Smooth muscle cell (in vitro differentiated cells): ENCODE measurements at regions not wholly inside any gene's neighbourhood (a gene's known extent, or its start where the extent isn't known, plus 50 kb on each side); places are given as distances from the start of the nearest gene placed in this dataset.

Experiments used
- DNase-seq: peaks from one replicate; lab custom pipeline; 2025; ENCODE audit not compliant: unreplicated experiment; lab: John Stamatoyannopoulos, UW
- H2AFZ ChIP-seq: fragments of 200-600 bp; sonication (generic); 2 replicates; pipeline ENCODE4 v1.6.0; 2016; ENCODE audit warnings: antibody characterized with exemption, low read depth, mild to moderate bottlenecking
- H3F3A ChIP-seq: fragments of 200-600 bp; sonication (generic); 2 replicates; pipeline ENCODE4 v1.6.0; 2017; ENCODE audit warnings: antibody characterized with exemption, low read depth
- H3K27ac ChIP-seq: fragments of 200-600 bp; sonication (generic); 2 replicates; pipeline ENCODE4 v1.5.1; 2016; ENCODE audit warnings: low read depth, mild to moderate bottlenecking
- H3K27me3 ChIP-seq: fragments of 200-600 bp; sonication (generic); 2 replicates; pipeline ENCODE4 v1.6.1; 2016; ENCODE audit warnings: low read depth, mild to moderate bottlenecking
- H3K36me3 ChIP-seq: fragments of 200-600 bp; sonication (generic); 2 replicates; pipeline ENCODE4 v1.5.1; 2016; ENCODE audit warnings: low read depth
- H3K4me1 ChIP-seq: fragments of 200-600 bp; sonication (generic); 2 replicates; pipeline ENCODE4 v1.5.1; 2016; ENCODE audit warnings: low read depth
- H3K4me2 ChIP-seq: fragments of 200-600 bp; sonication (generic); 2 replicates; pipeline ENCODE4 v1.6.0; 2016; ENCODE audit warnings: mild to moderate bottlenecking
- H3K4me3 ChIP-seq: fragments of 200-600 bp; sonication (generic); 2 replicates; pipeline ENCODE4 v1.5.1; 2016; ENCODE audit warnings: mild to moderate bottlenecking
- H3K79me2 ChIP-seq: fragments of 200-600 bp; sonication (generic); 2 replicates; pipeline ENCODE4 v1.6.0; 2016; ENCODE audit warnings: low read depth, mild to moderate bottlenecking
- H3K9ac ChIP-seq: fragments of 200-600 bp; sonication (generic); 2 replicates; pipeline ENCODE4 v1.6.0; 2016; ENCODE audit warnings: low read depth
- H3K9me3 ChIP-seq: fragments of 200-600 bp; sonication (generic); replicated peaks from 2 replicates; pipeline ENCODE4 v1.5.1; 2016; ENCODE audit warnings: low read depth
- H4K20me1 ChIP-seq: fragments of 200-600 bp; sonication (generic); 2 replicates; pipeline ENCODE4 v1.6.0; 2016; ENCODE audit warnings: low read depth
- CTCF ChIP-seq: fragments of 200-600 bp; sonication (generic); IDR thresholded peaks from 2 replicates; pipeline ENCODE4 v1.5.1; 2017; ENCODE audit warnings: borderline replicate concordance, mild to moderate bottlenecking, antibody characterized with exemption; ENCODE audit not compliant: insufficient read depth, poor library complexity, severe bottlenecking
- WGBS: methylation state at CpG from one replicate; pipeline ENCODE4 v1.1.7; 2016; ENCODE audit warnings: low lambda C conversion rate; 5-methylcytosine and 5-hydroxymethylcytosine counted together

GRCh38 chr13:73406454-73406853 is 347.6 kb downstream of the KLF5 start:
- no peak for DNase-seq
- Histone ChIP-seq H3K36me3 (no peaks in the 10 kb centered on the region), H2AFZ (no peak overlapping the region), H3K79me2 (no peaks in the 10 kb centered on the region), H3K9ac (no peak overlapping the region), H3K27me3 (no peaks in the 10 kb centered on the region), H3F3A (no peaks in the 10 kb centered on the region), H3K4me1 (no peaks in the 10 kb centered on the region), H3K9me3 (no peaks in the 10 kb centered on the region), H3K27ac (no peak overlapping the region), H3K4me2 (no peak overlapping the region), H4K20me1 (no peaks in the 10 kb centered on the region), H3K4me3 (no peak overlapping the region)
- WGBS: 83% methylated on average over 1 of the region's 1 CpG
- no peak for TF ChIP-seq CTCF

DNA sequence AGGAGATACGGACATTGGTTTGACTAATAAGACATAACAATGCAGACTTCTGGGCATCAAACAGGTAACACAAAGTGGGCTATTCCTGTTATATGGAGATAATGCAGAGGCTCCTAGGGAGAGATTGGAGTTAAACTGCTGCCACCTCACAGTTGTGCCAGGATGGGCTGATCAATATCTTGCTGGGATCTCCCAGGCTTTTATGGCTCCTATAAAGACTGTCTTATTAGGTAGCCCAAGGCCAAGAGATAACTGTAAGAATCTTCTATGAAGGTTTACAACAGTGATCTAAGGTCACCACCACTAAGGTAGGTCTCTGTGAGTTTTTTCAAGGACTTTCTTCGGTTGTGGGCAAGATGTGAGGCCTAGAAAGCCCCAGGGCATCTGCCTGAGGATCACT is 345.8 kb downstream of the KLF5 start:
- no peak overlapping the region for H3K9ac ChIP-seq
- no peak overlapping the region for H3K4me3 ChIP-seq
- no peak for DNase-seq
- no peaks in the 10 kb centered on the region for H3K27me3 ChIP-seq
- 50% methylated on average over 2 of the region's 2 CpGs for WGBS
- no peaks in the 10 kb centered on the region for H4K20me1 ChIP-seq
- no peaks in the 10 kb centered on the region for H3K9me3 ChIP-seq
- H3K79me2 ChIP-seq: no peaks in the 10 kb centered on the region
- no peaks in the 10 kb centered on the region for H3K36me3 ChIP-seq
- no peaks in the 10 kb centered on the region for H3F3A ChIP-seq
- H2AFZ ChIP-seq: no peak overlapping the region
- no peak for TF ChIP-seq CTCF
- no peak overlapping the region for H3K4me2 ChIP-seq
- H3K27ac ChIP-seq: no peak overlapping the region
- H3K4me1 ChIP-seq: no peaks in the 10 kb centered on the region

GRCh38 chr13:73403355-73404120 is 344.7 kb downstream of the KLF5 start:
- Histone ChIP-seq H2AFZ (no peak overlapping the region), H3K9me3 (no peaks in the 10 kb centered on the region), H3K27ac (peak overlapping the region; percentile 46), H3K79me2 (no peaks in the 10 kb centered on the region), H3K4me2 (peak overlapping the region; percentile 54), H3K9ac (no peak overlapping the region), H3K36me3 (no peaks in the 10 kb centered on the region), H3F3A (no peaks in the 10 kb centered on the region), H3K27me3 (no peaks in the 10 kb centered on the region), H4K20me1 (no peaks in the 10 kb centered on the region), H3K4me1 (peaks cover 4% of the 10 kb centered on the region), H3K4me3 (no peak overlapping the region)
- WGBS: 85% methylated on average over 1 of the region's 1 CpG
- DNase-seq: no peak
- TF ChIP-seq CTCF: no peak

- H3K4me3 ChIP-seq: no peak overlapping the region
- no peaks in the 10 kb centered on the region for H3K9me3 ChIP-seq
- WGBS: 74% methylated on average over 2 of the region's 2 CpGs
- H3K27ac ChIP-seq: no peak overlapping the region
- no peaks in the 10 kb centered on the region for H3F3A ChIP-seq
- no peak for TF ChIP-seq CTCF
- no peak overlapping the region for H3K9ac ChIP-seq
- no peaks in the 10 kb centered on the region for H3K36me3 ChIP-seq
- H2AFZ ChIP-seq: no peak overlapping the region
- DNase-seq: no peak
- H3K4me1 ChIP-seq: peaks cover 4% of the 10 kb centered on the region
- no peak overlapping the region for H3K4me2 ChIP-seq
- H3K79me2 ChIP-seq: no peaks in the 10 kb centered on the region
- H4K20me1 ChIP-seq: no peaks in the 10 kb centered on the region
- no peaks in the 10 kb centered on the region for H3K27me3 ChIP-seq
Measured at GRCh38 chr13:73401769-73402168, 343.0 kb downstream of the KLF5 start.
